ENCODE measurements at regions not wholly inside any gene's neighbourhood (a gene's known extent, or its start where the extent isn't known, plus 50 kb on each side); places are given as distances from the start of the nearest gene placed in this dataset.

- ATAC-seq (no peak), DNase-seq (no peak)
- Histone ChIP-seq H3K36me3 (no peaks in the 10 kb centered on the region), H3K4me1 (no peaks in the 10 kb centered on the region), H3K27ac (no peak overlapping the region), H3K27me3 (no peaks in the 10 kb centered on the region), H3K4me3 (no peak overlapping the region), H3K9me3 (no peaks in the 10 kb centered on the region)
- no peak for TF ChIP-seq CTCF (IDR thresholded peaks at IDR 0.05)
- intact Hi-C loops (cut with DNase I), result no loop called here
Observed at GRCh38 chr11:127651888-127652221, 651.3 kb upstream of the KIRREL3 start.

- no peak for ATAC-seq
- no peak for DNase-seq
- Histone ChIP-seq H3K27ac (no peak overlapping the region), H3K27me3 (no peaks in the 10 kb centered on the region), H3K9me3 (no peaks in the 10 kb centered on the region), H3K36me3 (no peaks in the 10 kb centered on the region), H3K4me3 (no peak overlapping the region), H3K4me1 (no peaks in the 10 kb centered on the region)
- intact Hi-C loops (cut with DNase I), result no loop called here
- TF ChIP-seq CTCF (IDR thresholded peaks at IDR 0.05), result no peak
Observed at GRCh38 chr11:127651175-127651887, 650.8 kb upstream of the KIRREL3 start.

GRCh38 chr11:127649958-127650357 is 649.4 kb upstream of the KIRREL3 start:
- no peak for TF ChIP-seq CTCF (IDR thresholded peaks at IDR 0.05)
- no peaks in the 10 kb centered on the region for H3K36me3 ChIP-seq
- no peaks in the 10 kb centered on the region for H3K4me1 ChIP-seq
- no peak for DNase-seq
- H3K27ac ChIP-seq, result no peak overlapping the region
- H3K27me3 ChIP-seq, result no peaks in the 10 kb centered on the region
- intact Hi-C loops (cut with DNase I), result no loop called here
- H3K4me3 ChIP-seq, result no peak overlapping the region
- ATAC-seq, result no peak
- H3K9me3 ChIP-seq, result no peaks in the 10 kb centered on the region

- no peak for TF ChIP-seq CTCF (IDR thresholded peaks at IDR 0.05)
- DNase-seq (no peak), ATAC-seq (no peak)
- no peaks in the 10 kb centered on the region for H3K4me1 ChIP-seq
- H3K4me3 ChIP-seq, result no peak overlapping the region
- H3K36me3 ChIP-seq, result no peaks in the 10 kb centered on the region
- no peak overlapping the region for H3K27ac ChIP-seq
- no peaks in the 10 kb centered on the region for H3K9me3 ChIP-seq
- H3K27me3 ChIP-seq, result no peaks in the 10 kb centered on the region
- intact Hi-C loops (cut with DNase I), result no loop called here
Observed at GRCh38 chr11:127649071-127649470, 648.5 kb upstream of the KIRREL3 start.

GRCh38 chr11:127648583-127648982 is 648.0 kb upstream of the KIRREL3 start:
- Histone ChIP-seq H3K27ac (no peak overlapping the region), H3K9me3 (no peaks in the 10 kb centered on the region), H3K4me3 (no peak overlapping the region), H3K36me3 (no peaks in the 10 kb centered on the region), H3K4me1 (no peaks in the 10 kb centered on the region), H3K27me3 (no peaks in the 10 kb centered on the region)
- intact Hi-C loops (cut with DNase I), result no loop called here
- DNase-seq (no peak), ATAC-seq (no peak)
- no peak for TF ChIP-seq CTCF (IDR thresholded peaks at IDR 0.05)
